Heart right ventricle (tissue), 16 donors: ENCODE measurements at regions not wholly inside any gene's neighbourhood (a gene's known extent, or its start where the extent isn't known, plus 50 kb on each side); places are given as distances from the start of the nearest gene placed in this dataset.

Experiments used
- ATAC-seq, 8 donors: fragments of 200-7000 bp; cut with Tn5 transposase; one replicate each; pipeline ENCODE4 v1.9.1; 2020; ENCODE audit warnings: mild to moderate bottlenecking in 8 of 8, moderate library complexity in 8 of 8, moderate number of reproducible peaks in 1 of 8
- DNase-seq, 2 donors: peaks; one replicate each; pipeline ENCODE4 v3.0.0-alpha.2; 2020
- H3K27ac ChIP-seq, 10 donors: fragments of 200-600 bp; sonication (generic) in 2 of 10; one replicate each; pipeline versions ENCODE4 v1.5.0 to v1.8.0; 2020 to 2022; ENCODE audit warnings: mild to moderate bottlenecking in 3 of 10
- H3K27me3 ChIP-seq, 7 donors: fragments of 200-600 bp; one replicate each; pipeline ENCODE4 v1.8.0; 2021 to 2022; ENCODE audit warnings: mild to moderate bottlenecking in 2 of 7
- H3K36me3 ChIP-seq, 9 donors: fragments of 200-600 bp; sonication (generic) in 1 of 9; one replicate each; pipeline versions ENCODE4 v1.5.0 to v1.8.0; 2020 to 2022; ENCODE audit warnings: mild to moderate bottlenecking in 2 of 9
- H3K4me1 ChIP-seq, 9 donors: fragments of 200-600 bp; sonication (generic) in 1 of 9; one replicate each; pipeline versions ENCODE4 v1.5.0 to v1.8.0; 2020 to 2022; ENCODE audit warnings: mild to moderate bottlenecking in 4 of 9
- H3K4me3 ChIP-seq, 10 donors: fragments of 200-600 bp; sonication (generic) in 2 of 10; one replicate each; pipeline versions ENCODE4 v1.5.0 to v1.8.0; 2020 to 2022; ENCODE audit warnings: mild to moderate bottlenecking in 7 of 10, moderate library complexity in 2 of 10
- H3K9me3 ChIP-seq, 11 donors: fragments of 200-600 bp in 10 of 11; sonication (generic) in 2 of 11; one replicate each; pipeline versions ENCODE4 v1.5.0 to v1.8.0; 2013 to 2022; ENCODE audit warnings: mild to moderate bottlenecking in 2 of 11, control low read depth in 1 of 11, moderate library complexity in 1 of 11
- WGBS, 2 donors: extraction: QIAGEN DNeasy Blood & Tissue Kit; methylation state at CpG; one replicate each; pipeline ENCODE4 v1.1.7; 2013; ENCODE audit warnings: inconsistent platforms in 1 of 2; 5-methylcytosine and 5-hydroxymethylcytosine counted together
- intact Hi-C, 10 donors: fragments of 100-400 bp; cut with DNase I; formaldehyde crosslinking; loops; one replicate each; pipeline versions ENCODE4 v1.11.1 to v1.14.2; 2022
- TF ChIP-seq, protein P1 (sequence below), 9 donors: fragments of 200-600 bp; sonication (generic) in 2 of 9; IDR thresholded peaks; one replicate each; pipeline versions ENCODE4 v1.5.0 to v1.8.0; 2021 to 2022; ENCODE audit warnings: antibody characterized with exemption in 9 of 9, mild to moderate bottlenecking in 5 of 9, moderate library complexity in 1 of 9
- donor health status: Arrhythmogenic right ventricular cardiomyopathy.
- donor health status: ischemic (EF 13 %, LVEDD 7.1; RV severe dilation, severe dysfunction).
- donor health status: healthy with polysubstance abuse.
- donor health status: DM: no; HTN: yes; CAD: no.
- donor health status: DM: no; HTN: no; CAD: no.
- donor health status: ischemic (EF 25% LVEDD 6.9; RV normal size, moderate dysfunction).
- donor health status: ischemic (EF 25% LVEDD 5.7; RV mildly dilated, moderate dysfunction).
- donor health status: healthy.
- donor health status: DM: yes; HTN: yes; CAD: no.
- donor health status: Ischemic cardiomyopathy.
- donor health status: ischemic (EF 35%, LVEDD 5.7; RV mildly dilated, moderate dysfunction).
- donor health status: nonischemic (EF 11% LVEDD 7.7; RV severe dilation, severe dysfunction).
- donor health status: DM: yes; HTN: yes; CAD: no.
- donor health status: PGD.
- donor health status: ischemic (EF 29% LVEDD 5.4; RV normal size, mild dysfunction).
- donor health status: nonischemic (EF 23%, LVEDD 6.1; RV moderate dilation, normal function).

- TF ChIP-seq, protein P1, sequence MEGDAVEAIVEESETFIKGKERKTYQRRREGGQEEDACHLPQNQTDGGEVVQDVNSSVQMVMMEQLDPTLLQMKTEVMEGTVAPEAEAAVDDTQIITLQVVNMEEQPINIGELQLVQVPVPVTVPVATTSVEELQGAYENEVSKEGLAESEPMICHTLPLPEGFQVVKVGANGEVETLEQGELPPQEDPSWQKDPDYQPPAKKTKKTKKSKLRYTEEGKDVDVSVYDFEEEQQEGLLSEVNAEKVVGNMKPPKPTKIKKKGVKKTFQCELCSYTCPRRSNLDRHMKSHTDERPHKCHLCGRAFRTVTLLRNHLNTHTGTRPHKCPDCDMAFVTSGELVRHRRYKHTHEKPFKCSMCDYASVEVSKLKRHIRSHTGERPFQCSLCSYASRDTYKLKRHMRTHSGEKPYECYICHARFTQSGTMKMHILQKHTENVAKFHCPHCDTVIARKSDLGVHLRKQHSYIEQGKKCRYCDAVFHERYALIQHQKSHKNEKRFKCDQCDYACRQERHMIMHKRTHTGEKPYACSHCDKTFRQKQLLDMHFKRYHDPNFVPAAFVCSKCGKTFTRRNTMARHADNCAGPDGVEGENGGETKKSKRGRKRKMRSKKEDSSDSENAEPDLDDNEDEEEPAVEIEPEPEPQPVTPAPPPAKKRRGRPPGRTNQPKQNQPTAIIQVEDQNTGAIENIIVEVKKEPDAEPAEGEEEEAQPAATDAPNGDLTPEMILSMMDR (IDR thresholded peaks at IDR 0.05), result no peak
- H3K4me3 ChIP-seq, result no peak overlapping the region
- intact Hi-C loops, result no loop called here
- no peak overlapping the region for H3K27ac ChIP-seq
- peaks cover 0 to 15% (median 0%) of the 10 kb centered on the region in 7 donors for H3K27me3 ChIP-seq
- WGBS, 2 donors, result 45 to 50% methylated on average over 8 of the region's 8 CpGs
- ATAC-seq (no peak), DNase-seq (no peak)
- H3K9me3 ChIP-seq, result no peaks in the 10 kb centered on the region
- H3K4me1 ChIP-seq, result no peaks in the 10 kb centered on the region
- no peaks in the 10 kb centered on the region for H3K36me3 ChIP-seq
Measured at GRCh38 chr12:128009108-128009507, 257.9 kb upstream of the TMEM132C start.

DNA sequence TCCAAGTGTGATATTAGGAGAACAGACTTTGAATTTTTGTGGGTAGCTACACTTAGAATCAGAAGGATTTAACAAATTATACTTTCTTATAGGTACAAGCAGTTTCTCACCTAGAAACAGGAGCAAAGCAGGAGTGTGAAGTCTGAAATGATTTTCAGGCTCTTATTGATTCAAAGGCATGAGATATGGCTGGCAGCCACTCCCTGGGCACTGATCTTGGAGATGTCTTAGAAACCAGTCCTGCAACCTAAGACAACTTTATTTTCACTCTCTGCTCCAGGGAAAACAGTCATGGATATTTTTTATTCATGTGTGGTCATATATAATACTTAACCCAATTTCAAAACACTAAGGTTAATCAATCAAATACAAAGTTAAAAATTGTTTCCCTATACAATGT, 254.9 kb upstream of the TMEM132C start:
- H3K4me1 ChIP-seq, result no peaks in the 10 kb centered on the region
- H3K27ac ChIP-seq, result no peak overlapping the region
- ATAC-seq, result no peak
- no peaks in the 10 kb centered on the region for H3K9me3 ChIP-seq
- DNase-seq, result no peak
- H3K4me3 ChIP-seq, result no peak overlapping the region
- TF ChIP-seq, protein P1 (IDR thresholded peaks at IDR 0.05), result no peak
- intact Hi-C loops, result no loop called here
- H3K27me3 ChIP-seq, result peaks cover 0 to 15% (median 0%) of the 10 kb centered on the region in 7 donors
- H3K36me3 ChIP-seq, result no peaks in the 10 kb centered on the region

DNA sequence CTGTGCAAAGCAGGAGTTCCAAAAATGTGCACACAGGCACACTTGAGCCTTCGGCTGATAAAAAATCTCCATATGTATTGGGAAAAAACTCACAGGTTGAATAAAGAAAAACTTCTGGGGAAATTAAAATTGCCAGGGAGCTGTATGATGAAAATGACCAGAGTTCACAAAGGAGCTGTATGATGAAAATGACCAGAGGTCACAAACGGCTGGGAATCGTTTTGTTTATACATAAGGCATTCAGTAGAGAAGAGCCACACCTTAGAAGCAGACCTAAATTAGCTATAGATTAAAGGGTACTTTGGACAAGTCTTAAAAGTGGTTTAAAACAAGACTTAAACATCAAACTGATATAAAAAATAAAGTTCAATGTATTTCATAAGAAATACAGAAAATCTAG, 251.7 kb upstream of the TMEM132C start:
- H3K36me3 ChIP-seq, result no peaks in the 10 kb centered on the region
- H3K9me3 ChIP-seq, result no peaks in the 10 kb centered on the region
- no peak for ATAC-seq
- no peak overlapping the region for H3K27ac ChIP-seq
- peaks cover 0 to 15% (median 0%) of the 10 kb centered on the region in 7 donors for H3K27me3 ChIP-seq
- intact Hi-C loops, result no loop called here
- WGBS, 2 donors, result 69% methylated on average over 3 of the region's 3 CpGs
- H3K4me1 ChIP-seq, result no peaks in the 10 kb centered on the region
- DNase-seq, result no peak
- no peak overlapping the region for H3K4me3 ChIP-seq
- TF ChIP-seq, protein P1 (IDR thresholded peaks at IDR 0.05), result no peak

GRCh38 chr12:128018067-128018466, 248.9 kb upstream of the TMEM132C start:
- 80 to 81% methylated on average over 10 of the region's 10 CpGs for WGBS, 2 donors
- ATAC-seq (no peak), DNase-seq (no peak)
- Histone ChIP-seq H3K9me3 (no peaks in the 10 kb centered on the region), H3K27me3 (peaks cover 0 to 7% (median 0%) of the 10 kb centered on the region in 7 donors), H3K4me1 (no peaks in the 10 kb centered on the region), H3K4me3 (no peak overlapping the region), H3K27ac (no peak overlapping the region), H3K36me3 (no peaks in the 10 kb centered on the region)
- TF ChIP-seq, protein P1 (IDR thresholded peaks at IDR 0.05), result no peak
- intact Hi-C loops, result no loop called here
